GM18951 (cell line): ENCODE measurements at regions not wholly inside any gene's neighbourhood (a gene's known extent, or its start where the extent isn't known, plus 50 kb on each side); places are given as distances from the start of the nearest gene placed in this dataset.
"Not testable (repeated sequence)": the region's sequence is repeated elsewhere in the genome, so short reads cannot be mapped to it uniquely, and the experiment has no call there.

Source experiments
- POLR2A ChIP-seq: IDR thresholded peaks from 4 replicates; pipeline ENCODE4 v1.6.1; 2011; ENCODE audit warnings: mild to moderate bottlenecking; ENCODE audit not compliant: insufficient read length, insufficient read depth; ENCODE audit errors: extremely low read depth
- in situ Hi-C: fragments of 300-500 bp; cut with MboI; formaldehyde crosslinking; loops from one replicate; pipeline ENCODE4 v1.12.0; 2022; ENCODE audit warnings: low sequenced_read_pairs, mixed read lengths, inconsistent platforms; ENCODE audit not compliant: unreplicated experiment

GRCh38 chr10:30542001-30542894 is 87.3 kb downstream of the LYZL2 start:
- in situ Hi-C loops = no loop called here
- no peak for TF ChIP-seq POLR2A

GRCh38 chr10:30540276-30540675 is 89.3 kb downstream of the LYZL2 start:
- TF ChIP-seq POLR2A = no peak
- in situ Hi-C loops = no loop called here

GRCh38 chr10:30538086-30538485 is 91.5 kb downstream of the LYZL2 start:
- in situ Hi-C loops = no loop called here
- TF ChIP-seq POLR2A = no peak

GRCh38 chr10:30537586-30537985 is 92.0 kb downstream of the LYZL2 start:
- in situ Hi-C loops = no loop called here
- no peak for TF ChIP-seq POLR2A

- in situ Hi-C loops = not testable (repeated sequence)
Observed at GRCh38 chr10:30537158-30537557, 92.4 kb downstream of the LYZL2 start.

GRCh38 chr10:30536578-30536977 is 93.0 kb downstream of the LYZL2 start:
- no peak for TF ChIP-seq POLR2A
- in situ Hi-C loops = no loop called here

GRCh38 chr10:30535677-30536076 is 93.9 kb downstream of the LYZL2 start:
- TF ChIP-seq POLR2A = no peak
- in situ Hi-C loops = no loop called here

- in situ Hi-C loops = loop anchor here (5.0 kb wide), 1 partner anchor 117 kb away; no protein-coding TSS in a partner anchor
- no peak for TF ChIP-seq POLR2A
Observed at GRCh38 chr10:30534465-30535144, 94.9 kb downstream of the LYZL2 start.

- in situ Hi-C loops = loop anchor here (5.0 kb wide), 1 partner anchor 115 kb away; no protein-coding TSS in a partner anchor
- no peak for TF ChIP-seq POLR2A
Observed at GRCh38 chr10:30531751-30532530, 97.6 kb downstream of the LYZL2 start.

GRCh38 chr10:30529373-30529998 is 95.5 kb downstream of the MAP3K8 start:
- TF ChIP-seq POLR2A = peak; percentile 47
- in situ Hi-C loops = no loop called here

- in situ Hi-C loops = no loop called here
- no peak for TF ChIP-seq POLR2A
Observed at GRCh38 chr10:30528429-30528786, 94.4 kb downstream of the MAP3K8 start.

GRCh38 chr10:30527623-30528428 is 93.8 kb downstream of the MAP3K8 start:
- in situ Hi-C loops = no loop called here
- TF ChIP-seq POLR2A = no peak

GRCh38 chr10:30522661-30523078 is 88.7 kb downstream of the MAP3K8 start:
- in situ Hi-C loops = not testable (repeated sequence)
